ENCODE measurements at regions not wholly inside any gene's neighbourhood (a gene's known extent, or its start where the extent isn't known, plus 50 kb on each side); places are given as distances from the start of the nearest gene placed in this dataset.
"Not testable (repeated sequence)": the region's sequence is repeated elsewhere in the genome, so short reads cannot be mapped to it uniquely, and the experiment has no call there.

GRCh38 chr2:16728351-16729136, 62.9 kb upstream of the CYRIA start:
- BruUV-seq (replicated peaks) = no TSS peak
- intact Hi-C loops (cut with micrococcal nuclease; ENCODE audit: unreplicated experiment) = no loop called here
- no peaks in the 10 kb centered on the region for H3K4me1 ChIP-seq (replicated peaks; ENCODE audit: insufficient read depth)
- no peaks in the 10 kb centered on the region for H3K9me2 ChIP-seq (ENCODE audit: insufficient read depth)
- no peaks in the 10 kb centered on the region for H3K36me3 ChIP-seq (ENCODE audit: low read depth)
- no peaks in the 10 kb centered on the region for H4K20me1 ChIP-seq (ENCODE audit: insufficient read depth)
- TF ChIP-seq CTCF (conservative IDR thresholded peaks at IDR 0.05) (no peak), EZH2 (IDR thresholded peaks at IDR 0.05; ENCODE audit: low read depth) (no peak)
- no peak overlapping the region for H3K4me3 ChIP-seq
- H3K9me3 ChIP-seq (ENCODE audit: insufficient read depth, low read depth) = no peaks in the 10 kb centered on the region
- H3K4me2 ChIP-seq = no peak overlapping the region
- no peaks in the 10 kb centered on the region for H3K27me3 ChIP-seq (ENCODE audit: insufficient read depth, low read depth)
- H3K27ac ChIP-seq = no peak overlapping the region
- no peak overlapping the region for H2AFZ ChIP-seq
- CTCF ChIA-PET = no interaction called here
- POLR2A ChIA-PET (ENCODE audit: unreplicated experiment) = no interaction called here
- H3K79me2 ChIP-seq (ENCODE audit: low read depth) = no peaks in the 10 kb centered on the region
- H3F3A ChIP-seq (ENCODE audit: insufficient read depth, low read depth) = no peaks in the 10 kb centered on the region
- DNase-seq = peak in 1 of 2 experiments; percentile 10

GRCh38 chr2:16727849-16728248, 62.2 kb upstream of the CYRIA start:
- H3K4me1 ChIP-seq (replicated peaks; ENCODE audit: insufficient read depth); intact Hi-C loops (cut with micrococcal nuclease; ENCODE audit: unreplicated experiment); H2AFZ ChIP-seq; H4K20me1 ChIP-seq (ENCODE audit: insufficient read depth); H3K79me2 ChIP-seq (ENCODE audit: low read depth); H3K4me3 ChIP-seq; H3K9me2 ChIP-seq (ENCODE audit: insufficient read depth); H3K4me2 ChIP-seq; CTCF ChIA-PET; H3K27ac ChIP-seq; H3F3A ChIP-seq (ENCODE audit: insufficient read depth, low read depth); DNase-seq; H3K27me3 ChIP-seq (ENCODE audit: insufficient read depth, low read depth); BruUV-seq (replicated peaks); H3K36me3 ChIP-seq (ENCODE audit: low read depth); H3K9me3 ChIP-seq (ENCODE audit: insufficient read depth, low read depth); POLR2A ChIA-PET (ENCODE audit: unreplicated experiment): not testable (repeated sequence)

GRCh38 chr2:16727256-16727655, 61.6 kb upstream of the CYRIA start:
- Histone ChIP-seq H3K36me3 (ENCODE audit: low read depth) (no peaks in the 10 kb centered on the region), H4K20me1 (ENCODE audit: insufficient read depth) (no peaks in the 10 kb centered on the region), H3K4me3 (no peak overlapping the region), H3K79me2 (ENCODE audit: low read depth) (no peaks in the 10 kb centered on the region), H3F3A (ENCODE audit: insufficient read depth, low read depth) (no peaks in the 10 kb centered on the region), H3K27me3 (ENCODE audit: insufficient read depth, low read depth) (no peaks in the 10 kb centered on the region), H3K9me3 (ENCODE audit: insufficient read depth, low read depth) (no peaks in the 10 kb centered on the region), H3K4me1 (replicated peaks; ENCODE audit: insufficient read depth) (no peaks in the 10 kb centered on the region), H3K4me2 (no peak overlapping the region), H3K27ac (no peak overlapping the region), H3K9me2 (ENCODE audit: insufficient read depth) (no peaks in the 10 kb centered on the region), H2AFZ (no peak overlapping the region)
- no peak for TF ChIP-seq EZH2 (IDR thresholded peaks at IDR 0.05; ENCODE audit: low read depth)
- no peak for TF ChIP-seq CTCF (conservative IDR thresholded peaks at IDR 0.05)
- intact Hi-C loops (cut with micrococcal nuclease; ENCODE audit: unreplicated experiment) = no loop called here
- BruUV-seq (replicated peaks) = no TSS peak
- CTCF ChIA-PET = no interaction called here
- POLR2A ChIA-PET (ENCODE audit: unreplicated experiment) = no interaction called here
- DNase-seq = no peak

GRCh38 chr2:16726577-16726976, 60.9 kb upstream of the CYRIA start:
- Histone ChIP-seq H4K20me1 (ENCODE audit: insufficient read depth) (no peaks in the 10 kb centered on the region), H3K27ac (no peak overlapping the region), H3K4me3 (no peak overlapping the region), H2AFZ (no peak overlapping the region), H3K4me1 (replicated peaks; ENCODE audit: insufficient read depth) (no peaks in the 10 kb centered on the region), H3K9me2 (ENCODE audit: insufficient read depth) (no peaks in the 10 kb centered on the region), H3F3A (ENCODE audit: insufficient read depth, low read depth) (no peaks in the 10 kb centered on the region), H3K4me2 (no peak overlapping the region), H3K79me2 (ENCODE audit: low read depth) (no peaks in the 10 kb centered on the region), H3K36me3 (ENCODE audit: low read depth) (no peaks in the 10 kb centered on the region), H3K9me3 (ENCODE audit: insufficient read depth, low read depth) (no peaks in the 10 kb centered on the region), H3K27me3 (ENCODE audit: insufficient read depth, low read depth) (no peaks in the 10 kb centered on the region)
- CTCF ChIA-PET = no interaction called here
- intact Hi-C loops (cut with micrococcal nuclease; ENCODE audit: unreplicated experiment) = no loop called here
- POLR2A ChIA-PET (ENCODE audit: unreplicated experiment) = no interaction called here
- no peak for DNase-seq
- TF ChIP-seq CTCF (conservative IDR thresholded peaks at IDR 0.05) (no peak), EZH2 (IDR thresholded peaks at IDR 0.05; ENCODE audit: low read depth) (no peak)
- no TSS peak for BruUV-seq (replicated peaks)

All from PC-9 (cell line).